T-cell (primary cell): ENCODE measurements at regions not wholly inside any gene's neighbourhood (a gene's known extent, or its start where the extent isn't known, plus 50 kb on each side); places are given as distances from the start of the nearest gene placed in this dataset.
"Not testable (repeated sequence)": the region's sequence is repeated elsewhere in the genome, so short reads cannot be mapped to it uniquely, and the experiment has no call there.

Experiments used
- ATAC-seq, 4 experiments: fragments of 200-7000 bp in 3 of 4; fragments of 150-1000 bp in 1 of 4; cut with Tn5 transposase; replicated peaks in 1 of 4; 1 replicate in 3 of 4; 2 replicates in 1 of 4; pipeline ENCODE4 v1.10.0; 2021; ENCODE audit warnings: moderate library complexity in 3 of 4, mild to moderate bottlenecking in 2 of 4, moderate number of reproducible peaks in 1 of 4
- CTCF ChIA-PET, 2 donors: fragments of 300-600 bp; sonication (Branson Sonifier 250); formaldehyde crosslinking; loops; one replicate each; lab custom pipeline; 2022; ENCODE audit warnings: antibody characterized with exemption in 2 of 2; lab: Charles Lee
- POLR2A ChIA-PET, 2 donors: fragments of 300-600 bp; sonication (Branson Sonifier 250); formaldehyde crosslinking; loops; one replicate each; lab custom pipeline; 2022; ENCODE audit warnings: antibody characterized with exemption in 2 of 2; lab: Charles Lee
- DNase-seq, 35 experiments: peaks; one replicate each; pipeline versions ENCODE4 v3.0.0 to v3.0.0-alpha.2; 2013 to 2023
- H3K27ac ChIP-seq: one replicate; pipeline ENCODE4 v1.5.1; 2013; ENCODE audit warnings: low read length
- H3K27me3 ChIP-seq, 2 experiments: replicated peaks in 1 of 2; 1 replicate in 1 of 2; 2 replicates in 1 of 2; pipeline versions ENCODE4 v1.6.1 to v1.7.0; 2013; ENCODE audit warnings: low read length in 1 of 2, mixed read lengths in 1 of 2; ENCODE audit not compliant: control insufficient read depth in 2 of 2, insufficient read depth in 2 of 2; ENCODE audit errors: extremely low read depth in 1 of 2
- H3K36me3 ChIP-seq, 2 donors: 1 replicate in 1 of 2; 2 replicates in 1 of 2; pipeline versions ENCODE4 v1.6.1 to v1.7.0; 2013; ENCODE audit warnings: low read length in 1 of 2; ENCODE audit not compliant: control insufficient read depth in 2 of 2, insufficient read depth in 1 of 2; ENCODE audit errors: extremely low read depth in 1 of 2
- H3K4me1 ChIP-seq, 2 experiments: 1 replicate in 1 of 2; 2 replicates in 1 of 2; pipeline versions ENCODE4 v1.6.1 to v1.7.0; 2013; ENCODE audit warnings: low read length in 2 of 2, mixed read lengths in 1 of 2; ENCODE audit not compliant: insufficient read depth in 2 of 2, control insufficient read depth in 1 of 2; ENCODE audit errors: extremely low read depth in 1 of 2
- H3K4me3 ChIP-seq, 2 donors: 1 replicate in 1 of 2; 2 replicates in 1 of 2; pipeline versions ENCODE4 v1.5.1 to v1.7.0; 2013; ENCODE audit warnings: mild to moderate bottlenecking in 2 of 2, low read length in 1 of 2, moderate library complexity in 1 of 2; ENCODE audit not compliant: control insufficient read depth in 1 of 2; ENCODE audit errors: extremely low read depth in 1 of 2
- H3K9me3 ChIP-seq: 2 replicates; pipeline ENCODE4 v1.7.0; 2013
- H3K27ac Mint-ChIP-seq, 2 donors: one replicate each; pipeline ENCODE4 v1.8.0; 2020 to 2021; ENCODE audit warnings: mild to moderate bottlenecking in 2 of 2, mixed read lengths in 2 of 2
- H3K27me3 Mint-ChIP-seq, 2 donors: one replicate each; pipeline ENCODE4 v1.8.0; 2021 to 2022; ENCODE audit warnings: mixed read lengths in 2 of 2
- H3K36me3 Mint-ChIP-seq: one replicate; pipeline ENCODE4 v1.8.0; 2021; ENCODE audit warnings: mixed read lengths
- H3K4me1 Mint-ChIP-seq, 3 donors: one replicate each; pipeline ENCODE4 v1.8.0; 2020 to 2022; ENCODE audit warnings: mixed read lengths in 3 of 3, mild to moderate bottlenecking in 1 of 3
- H3K4me3 Mint-ChIP-seq, 3 donors: one replicate each; pipeline ENCODE4 v1.8.0; 2020 to 2022; ENCODE audit warnings: mild to moderate bottlenecking in 3 of 3, mixed read lengths in 3 of 3, moderate library complexity in 3 of 3
- H3K9me3 Mint-ChIP-seq, 3 donors: one replicate each; pipeline ENCODE4 v1.8.0; 2020 to 2022; ENCODE audit warnings: mixed read lengths in 3 of 3
- WGBS: methylation state at CpG from one replicate; pipeline ENCODE4 v1.1.5; 2013; ENCODE audit warnings: missing lambda C conversion rate; ENCODE audit not compliant: insufficient coverage; 5-methylcytosine and 5-hydroxymethylcytosine counted together

DNA sequence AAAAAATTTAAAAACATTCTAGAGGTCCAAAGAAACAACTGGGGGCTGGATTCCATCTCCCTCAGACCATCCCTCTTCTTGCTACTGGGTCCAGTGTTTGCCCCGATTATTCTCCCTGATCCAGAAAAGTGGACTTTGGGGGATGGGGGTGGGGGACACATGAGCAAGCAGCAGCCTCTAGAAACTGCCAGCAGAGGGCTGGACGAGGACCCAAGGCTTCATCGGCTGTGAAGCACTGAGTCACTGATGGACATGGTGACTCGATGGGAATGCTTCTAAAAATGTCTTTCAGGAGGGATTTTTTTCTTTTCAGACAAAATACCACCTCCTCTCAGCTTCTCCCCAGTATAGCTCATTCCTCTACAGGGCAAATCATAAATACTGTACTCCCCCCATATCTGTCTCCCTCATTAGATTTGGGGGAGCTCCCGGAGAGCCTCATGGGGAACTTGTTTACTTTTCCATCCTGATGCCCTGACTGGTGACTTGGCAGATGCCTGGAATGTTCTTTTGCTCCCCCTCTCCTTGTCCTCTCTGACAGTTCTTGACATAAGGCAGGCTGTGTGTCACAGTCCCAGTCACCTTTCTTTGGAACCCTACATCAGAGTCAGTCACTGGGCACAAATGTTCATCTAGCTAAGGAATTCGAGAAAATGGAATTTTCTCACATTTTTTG is 67.2 kb upstream of the STC2 start:
- POLR2A ChIA-PET = no interaction called here
- WGBS = 84% methylated on average over 2 of the region's 6 CpGs

DNA sequence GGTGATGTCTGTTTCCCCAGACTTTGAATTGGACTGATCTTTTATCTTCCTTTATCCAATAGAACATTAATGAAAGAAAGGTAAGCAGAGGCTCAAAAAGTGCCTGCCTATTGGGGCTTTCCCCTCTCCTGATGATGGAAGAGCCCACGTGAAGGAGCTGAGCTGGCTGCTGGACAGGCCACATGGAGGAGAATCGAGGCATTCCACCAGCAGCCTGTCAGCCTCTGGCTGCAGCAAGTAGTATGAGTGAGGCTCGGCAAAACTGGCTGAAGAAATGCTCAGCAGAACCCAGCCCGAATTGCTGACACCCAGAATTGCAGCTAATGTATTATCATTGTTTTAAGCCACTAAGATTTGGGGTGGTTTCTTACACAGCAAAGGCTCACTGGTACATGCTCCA is 66.5 kb upstream of the STC2 start:
- Histone ChIP-seq H3K4me1 (no peaks in the 10 kb centered on the region), H3K27ac (no peak overlapping the region), H3K9me3 (no peaks in the 10 kb centered on the region), H3K36me3 (no peaks in the 10 kb centered on the region), H3K27me3 (peaks cover 2 to 17% of the 10 kb centered on the region in 2 experiments), H3K4me3 (no peak overlapping the region)
- ChIA-PET CTCF (no interaction called here), POLR2A (no interaction called here)
- ATAC-seq (no peak), DNase-seq (no peak)
- Mint-ChIP-seq H3K36me3 (no peaks in the 10 kb centered on the region), H3K27me3 (peaks cover 14 to 34% of the 10 kb centered on the region in 2 donors), H3K4me3 (no peak overlapping the region), H3K27ac (no peak overlapping the region), H3K9me3 (peaks cover 3 to 9% (median 7%) of the 10 kb centered on the region in 3 donors), H3K4me1 (no peaks in the 10 kb centered on the region)
- 50% methylated on average over 4 of the region's 4 CpGs for WGBS

More for the DNA sequence above, 67.2 kb upstream of the STC2 start:
- peaks cover 3 to 9% (median 7%) of the 10 kb centered on the region in 3 donors for H3K9me3 Mint-ChIP-seq
- CTCF ChIA-PET = no interaction called here
- peaks cover 11 to 27% of the 10 kb centered on the region in 2 donors for H3K27me3 Mint-ChIP-seq
- H3K9me3 ChIP-seq = no peaks in the 10 kb centered on the region
- no peaks in the 10 kb centered on the region for H3K4me1 ChIP-seq
- H3K27ac ChIP-seq = no peak overlapping the region
- no peak overlapping the region for H3K4me3 Mint-ChIP-seq
- peaks cover 2 to 17% of the 10 kb centered on the region in 2 experiments for H3K27me3 ChIP-seq
- H3K36me3 Mint-ChIP-seq = no peaks in the 10 kb centered on the region
- H3K4me1 Mint-ChIP-seq = no peaks in the 10 kb centered on the region
- DNase-seq = no peak
- H3K36me3 ChIP-seq = no peaks in the 10 kb centered on the region
- no peak overlapping the region for H3K27ac Mint-ChIP-seq
- ATAC-seq = no peak
- H3K4me3 ChIP-seq = no peak overlapping the region

DNA sequence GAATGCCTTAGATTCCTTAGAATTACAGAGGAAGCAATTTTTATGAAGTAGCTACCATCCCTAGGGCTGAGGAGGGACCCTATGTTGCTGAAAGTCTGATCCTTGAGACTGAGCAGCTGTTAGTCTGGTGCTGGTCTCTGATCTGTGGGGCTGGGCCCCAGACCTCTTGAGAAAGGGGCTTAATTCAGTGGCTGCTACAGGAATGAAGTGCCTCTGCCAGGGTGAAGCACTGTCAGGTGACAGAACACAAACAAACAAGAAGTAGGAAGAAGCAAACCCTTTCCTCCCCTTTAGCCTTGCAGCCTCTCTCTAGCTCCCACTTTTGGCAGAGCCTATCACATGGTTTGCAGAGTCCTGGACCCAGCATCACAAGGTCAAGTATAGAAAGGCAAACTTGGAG is 64.0 kb upstream of the STC2 start:
- H3K36me3 Mint-ChIP-seq = no peaks in the 10 kb centered on the region
- ChIA-PET CTCF (no interaction called here), POLR2A (no interaction called here)
- H3K9me3 Mint-ChIP-seq = peaks cover 3 to 12% (median 7%) of the 10 kb centered on the region in 3 donors
- no peaks in the 10 kb centered on the region for H3K4me1 ChIP-seq
- no peak for DNase-seq
- peaks cover 14 to 42% of the 10 kb centered on the region in 2 donors for H3K27me3 Mint-ChIP-seq
- no peak for ATAC-seq
- H3K4me3 Mint-ChIP-seq = no peak overlapping the region
- no peak overlapping the region for H3K27ac Mint-ChIP-seq
- H3K27me3 ChIP-seq = peaks cover 2 to 20% of the 10 kb centered on the region in 2 experiments
- no peak overlapping the region for H3K27ac ChIP-seq
- H3K9me3 ChIP-seq = no peaks in the 10 kb centered on the region
- H3K4me3 ChIP-seq = no peak overlapping the region
- H3K36me3 ChIP-seq = no peaks in the 10 kb centered on the region
- H3K4me1 Mint-ChIP-seq = no peaks in the 10 kb centered on the region

DNA sequence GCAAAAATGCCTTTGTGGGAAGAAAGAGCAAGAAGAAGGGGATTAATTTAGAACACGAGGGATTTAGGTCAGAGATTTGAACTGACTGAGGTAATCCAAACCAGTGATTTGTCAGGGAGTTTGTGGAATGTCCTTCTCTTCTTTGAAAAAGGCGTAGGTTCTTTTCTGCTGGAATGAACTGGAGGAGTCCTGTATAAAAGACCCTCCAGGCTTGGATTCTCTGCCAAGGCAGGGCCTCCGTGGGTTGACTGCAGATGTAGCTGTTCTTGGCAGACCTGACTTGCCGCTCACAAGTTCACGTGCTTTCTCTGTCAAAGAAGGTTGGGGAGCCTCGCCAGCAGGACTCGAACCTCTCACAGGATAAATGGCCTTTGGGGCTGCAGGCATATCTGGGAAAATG is 62.8 kb upstream of the STC2 start:
- Histone ChIP-seq H3K36me3 (no peaks in the 10 kb centered on the region), H3K27me3 (peaks cover 2 to 13% of the 10 kb centered on the region in 2 experiments), H3K27ac (no peak overlapping the region), H3K4me1 (no peaks in the 10 kb centered on the region), H3K9me3 (no peaks in the 10 kb centered on the region), H3K4me3 (no peak overlapping the region)
- no peak overlapping the region for H3K4me3 Mint-ChIP-seq
- ChIA-PET CTCF (no interaction called here), POLR2A (no interaction called here)
- 65% methylated on average over 2 of the region's 7 CpGs for WGBS
- ATAC-seq (no peak), DNase-seq (no peak)
- H3K4me1 Mint-ChIP-seq = no peaks in the 10 kb centered on the region
- H3K36me3 Mint-ChIP-seq = no peaks in the 10 kb centered on the region
- H3K27ac Mint-ChIP-seq = no peak overlapping the region
- peaks cover 3 to 12% (median 7%) of the 10 kb centered on the region in 3 donors for H3K9me3 Mint-ChIP-seq
- H3K27me3 Mint-ChIP-seq = peaks cover 14 to 42% of the 10 kb centered on the region in 2 donors

DNA sequence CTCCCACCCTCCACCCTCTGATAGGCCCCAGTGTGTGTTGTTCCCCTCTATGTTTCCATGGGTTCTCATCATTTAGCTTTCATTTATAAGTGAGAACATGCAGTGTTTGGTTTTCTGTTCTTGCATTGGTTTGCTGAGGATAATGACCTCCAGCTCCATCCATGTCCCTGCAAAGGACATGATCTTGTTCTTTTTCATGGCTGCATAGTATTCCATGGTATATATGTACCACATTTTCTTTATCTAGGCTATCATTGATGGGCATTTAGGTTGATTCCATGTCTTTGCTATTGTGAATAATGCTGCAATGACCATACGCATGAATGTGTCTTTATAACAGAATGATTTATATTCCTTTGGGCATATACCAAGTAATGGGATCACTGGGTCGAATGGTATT is 59.1 kb upstream of the STC2 start:
- H3K27ac Mint-ChIP-seq, POLR2A ChIA-PET, ATAC-seq, H3K4me3 Mint-ChIP-seq, H3K4me1 ChIP-seq, DNase-seq, H3K4me1 Mint-ChIP-seq, H3K9me3 Mint-ChIP-seq, CTCF ChIA-PET, H3K36me3 ChIP-seq, H3K27ac ChIP-seq, H3K9me3 ChIP-seq, H3K36me3 Mint-ChIP-seq, H3K4me3 ChIP-seq: not testable (repeated sequence)
- H3K27me3 ChIP-seq = peaks cover 2 to 13% of the 10 kb centered on the region in 2 experiments
- WGBS = 100% methylated on average over 1 of the region's 2 CpGs
- peaks cover 14 to 30% of the 10 kb centered on the region in 2 donors for H3K27me3 Mint-ChIP-seq

DNA sequence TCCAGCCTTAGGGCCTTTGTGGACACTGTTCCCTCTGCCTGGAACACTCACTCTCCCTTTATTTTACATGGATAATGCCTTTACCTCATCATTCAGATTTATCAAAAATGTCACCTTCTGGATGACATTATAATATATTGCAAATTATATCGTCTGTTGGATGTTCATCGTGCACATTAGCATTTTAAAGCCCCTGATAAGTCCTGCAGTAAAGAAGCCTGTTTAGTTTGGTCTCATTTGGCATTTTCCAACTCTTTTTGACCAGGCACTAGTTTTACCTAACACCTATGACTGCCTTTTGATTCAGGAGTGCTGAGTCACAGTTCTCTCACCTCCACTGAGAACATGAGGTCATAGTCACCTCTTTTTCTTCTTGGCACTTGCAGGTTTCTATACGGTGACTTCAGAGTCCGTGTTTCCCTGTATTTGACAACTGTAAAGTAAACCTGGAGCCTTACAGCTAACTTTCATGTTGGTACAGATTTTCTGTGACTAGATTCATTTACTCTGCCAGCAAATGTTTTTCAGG is 57.7 kb upstream of the STC2 start:
- no peaks in the 10 kb centered on the region for H3K36me3 ChIP-seq
- no peak for DNase-seq
- POLR2A ChIA-PET = no interaction called here
- H3K4me1 ChIP-seq = no peaks in the 10 kb centered on the region
- H3K27ac Mint-ChIP-seq = no peak overlapping the region
- H3K4me1 Mint-ChIP-seq = no peaks in the 10 kb centered on the region
- peaks cover 0 to 9% of the 10 kb centered on the region in 2 experiments for H3K27me3 ChIP-seq
- peaks cover 0 to 4% (median 0%) of the 10 kb centered on the region in 3 donors for H3K9me3 Mint-ChIP-seq
- peaks cover 14 to 32% of the 10 kb centered on the region in 2 donors for H3K27me3 Mint-ChIP-seq
- H3K4me3 Mint-ChIP-seq = no peak overlapping the region
- no peaks in the 10 kb centered on the region for H3K36me3 Mint-ChIP-seq
- no peaks in the 10 kb centered on the region for H3K9me3 ChIP-seq
- WGBS = no CpG with 5 or more reads among the region's 4 CpGs
- ATAC-seq = no peak
- no peak overlapping the region for H3K27ac ChIP-seq
- no peak overlapping the region for H3K4me3 ChIP-seq
- CTCF ChIA-PET = no interaction called here
